DMS 273 (cell line): ENCODE measurements at regions not wholly inside any gene's neighbourhood (a gene's known extent, or its start where the extent isn't known, plus 50 kb on each side); places are given as distances from the start of the nearest gene placed in this dataset.

Experiments used
- DNase-seq: peaks from one replicate; lab custom pipeline; 2025; ENCODE audit not compliant: unreplicated experiment; lab: John Stamatoyannopoulos, UW

DNA sequence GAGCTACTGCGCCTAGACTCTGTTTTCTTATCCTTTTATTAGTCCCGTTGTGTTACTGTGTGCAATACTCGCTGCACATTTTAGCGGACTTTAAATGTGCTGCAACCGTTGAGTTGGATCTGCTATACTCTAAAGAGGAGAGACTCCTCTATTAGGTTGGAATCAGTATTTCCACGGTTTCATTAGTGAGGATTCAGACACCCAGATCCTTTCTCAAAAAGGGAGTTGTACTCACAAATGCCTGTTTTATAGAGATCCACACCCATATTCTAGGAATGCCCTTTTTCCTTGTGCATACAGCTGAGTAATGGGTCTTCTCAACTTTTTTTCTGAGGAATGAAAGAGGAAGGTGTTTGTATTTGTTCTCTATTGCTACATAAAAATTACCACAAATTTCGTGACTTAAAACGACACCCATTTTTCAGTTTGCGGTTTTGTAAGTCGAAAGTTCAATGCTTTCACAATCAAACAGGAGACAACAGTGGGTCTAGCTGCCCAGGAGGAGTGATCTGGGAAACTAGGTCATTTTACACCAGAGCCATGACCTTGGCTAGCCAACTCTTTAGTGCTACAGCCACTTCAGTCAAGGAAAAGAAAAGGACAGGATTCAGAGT, 52.8 kb upstream of the SLC44A1 start:
- no peak for DNase-seq

- no peak for DNase-seq
Observed at GRCh38 chr9:105193560-105193959, 50.9 kb upstream of the SLC44A1 start.

GRCh38 chr9:105194234-105194633, 50.2 kb upstream of the SLC44A1 start:
- DNase-seq: no peak
